HepG2 (cell line): ENCODE measurements at regions not wholly inside any gene's neighbourhood (a gene's known extent, or its start where the extent isn't known, plus 50 kb on each side); places are given as distances from the start of the nearest gene placed in this dataset.

Experiments used
- CCAR2 ChIP-seq: fragments of 200-400 bp; formaldehyde crosslinking; optimal IDR thresholded peaks from 2 replicates; pipeline ENCODE3; 2018; ENCODE audit warnings: low read depth, mild to moderate bottlenecking, low read length, moderate library complexity
- SALL1 ChIP-seq: sonication (generic); formaldehyde crosslinking; IDR thresholded peaks from 2 replicates; pipeline ENCODE4 v1.8.0; 2022; ENCODE audit warnings: mild to moderate bottlenecking, missing genetic modification reagents
- SMC3 ChIP-seq: IDR thresholded peaks from 2 replicates; pipeline ENCODE4 v1.6.1; 2011; ENCODE audit warnings: low read length, improper control_type of control experiment
- ZBTB7A ChIP-seq: sonication (generic); formaldehyde crosslinking; IDR thresholded peaks from 2 replicates; pipeline ENCODE4 v1.8.0; 2022; ENCODE audit warnings: mild to moderate bottlenecking, missing genetic modification reagents
- ZNF256 ChIP-seq: sonication (generic); formaldehyde crosslinking; conservative IDR thresholded peaks from 2 replicates; pipeline ENCODE4 v1.4.0; 2020; ENCODE audit warnings: missing genetic modification reagents
- ZNF562 ChIP-seq: sonication (generic); formaldehyde crosslinking; IDR thresholded peaks from 2 replicates; pipeline ENCODE4 v1.8.0; 2022; ENCODE audit warnings: missing genetic modification reagents, borderline replicate concordance
- ZNF563 ChIP-seq: sonication (generic); formaldehyde crosslinking; IDR thresholded peaks from 2 replicates; pipeline ENCODE4 v1.8.0; 2022; ENCODE audit warnings: mild to moderate bottlenecking, moderate library complexity, missing genetic modification reagents
- ZNF720 ChIP-seq: sonication (generic); formaldehyde crosslinking; IDR thresholded peaks from 2 replicates; pipeline ENCODE4 v1.4.0; 2020; ENCODE audit warnings: missing genetic modification reagents
- ZNF839 ChIP-seq: sonication (generic); formaldehyde crosslinking; IDR thresholded peaks from 2 replicates; pipeline ENCODE4 v1.4.0; 2020; ENCODE audit warnings: missing genetic modification reagents, mild to moderate bottlenecking, borderline replicate concordance
- TF ChIP-seq, protein P1 (sequence below): sonication (generic); formaldehyde crosslinking; IDR thresholded peaks from one replicate; pipeline ENCODE4 v1.5.1; 2020; ENCODE audit warnings: mild to moderate bottlenecking, missing genetic modification reagents; ENCODE audit errors: not compliant biosample characterization
- TF ChIP-seq, protein P2 (sequence below): sonication (generic); formaldehyde crosslinking; IDR thresholded peaks from 2 replicates; pipeline ENCODE4 v1.5.1; 2020; ENCODE audit warnings: missing genetic modification reagents, mild to moderate bottlenecking, borderline replicate concordance
- TF ChIP-seq, protein P3 (sequence below): sonication (generic); formaldehyde crosslinking; IDR thresholded peaks from 2 replicates; pipeline ENCODE4 v1.8.0; 2022; ENCODE audit warnings: missing genetic modification reagents, mild to moderate bottlenecking, moderate library complexity, borderline replicate concordance
- TF ChIP-seq, protein P4 (sequence below): sonication (generic); formaldehyde crosslinking; IDR thresholded peaks from 2 replicates; pipeline ENCODE4 v1.4.0; 2020; ENCODE audit warnings: missing genetic modification reagents, borderline replicate concordance

DNA sequence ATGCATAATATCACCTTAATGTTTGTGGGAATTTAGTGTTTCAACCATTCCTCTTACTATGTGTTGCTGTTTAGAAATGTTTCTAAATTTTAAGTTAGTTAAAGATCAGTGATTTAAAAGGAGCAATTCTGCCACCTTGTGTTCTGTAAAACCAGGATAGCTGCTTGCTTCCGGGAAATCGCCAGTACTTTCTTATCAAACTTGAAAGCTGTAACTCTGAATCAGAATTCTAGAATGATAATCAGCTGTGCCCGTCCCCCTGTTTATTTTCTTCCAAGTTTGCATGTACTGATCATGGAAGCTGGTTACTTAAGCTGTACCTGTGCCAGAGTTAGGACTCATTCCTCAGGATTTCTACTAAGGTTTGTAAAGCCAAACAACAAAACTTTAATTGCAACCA, 656.4 kb downstream of the LTN1 start (continued):
- TF ChIP-seq, protein P1, sequence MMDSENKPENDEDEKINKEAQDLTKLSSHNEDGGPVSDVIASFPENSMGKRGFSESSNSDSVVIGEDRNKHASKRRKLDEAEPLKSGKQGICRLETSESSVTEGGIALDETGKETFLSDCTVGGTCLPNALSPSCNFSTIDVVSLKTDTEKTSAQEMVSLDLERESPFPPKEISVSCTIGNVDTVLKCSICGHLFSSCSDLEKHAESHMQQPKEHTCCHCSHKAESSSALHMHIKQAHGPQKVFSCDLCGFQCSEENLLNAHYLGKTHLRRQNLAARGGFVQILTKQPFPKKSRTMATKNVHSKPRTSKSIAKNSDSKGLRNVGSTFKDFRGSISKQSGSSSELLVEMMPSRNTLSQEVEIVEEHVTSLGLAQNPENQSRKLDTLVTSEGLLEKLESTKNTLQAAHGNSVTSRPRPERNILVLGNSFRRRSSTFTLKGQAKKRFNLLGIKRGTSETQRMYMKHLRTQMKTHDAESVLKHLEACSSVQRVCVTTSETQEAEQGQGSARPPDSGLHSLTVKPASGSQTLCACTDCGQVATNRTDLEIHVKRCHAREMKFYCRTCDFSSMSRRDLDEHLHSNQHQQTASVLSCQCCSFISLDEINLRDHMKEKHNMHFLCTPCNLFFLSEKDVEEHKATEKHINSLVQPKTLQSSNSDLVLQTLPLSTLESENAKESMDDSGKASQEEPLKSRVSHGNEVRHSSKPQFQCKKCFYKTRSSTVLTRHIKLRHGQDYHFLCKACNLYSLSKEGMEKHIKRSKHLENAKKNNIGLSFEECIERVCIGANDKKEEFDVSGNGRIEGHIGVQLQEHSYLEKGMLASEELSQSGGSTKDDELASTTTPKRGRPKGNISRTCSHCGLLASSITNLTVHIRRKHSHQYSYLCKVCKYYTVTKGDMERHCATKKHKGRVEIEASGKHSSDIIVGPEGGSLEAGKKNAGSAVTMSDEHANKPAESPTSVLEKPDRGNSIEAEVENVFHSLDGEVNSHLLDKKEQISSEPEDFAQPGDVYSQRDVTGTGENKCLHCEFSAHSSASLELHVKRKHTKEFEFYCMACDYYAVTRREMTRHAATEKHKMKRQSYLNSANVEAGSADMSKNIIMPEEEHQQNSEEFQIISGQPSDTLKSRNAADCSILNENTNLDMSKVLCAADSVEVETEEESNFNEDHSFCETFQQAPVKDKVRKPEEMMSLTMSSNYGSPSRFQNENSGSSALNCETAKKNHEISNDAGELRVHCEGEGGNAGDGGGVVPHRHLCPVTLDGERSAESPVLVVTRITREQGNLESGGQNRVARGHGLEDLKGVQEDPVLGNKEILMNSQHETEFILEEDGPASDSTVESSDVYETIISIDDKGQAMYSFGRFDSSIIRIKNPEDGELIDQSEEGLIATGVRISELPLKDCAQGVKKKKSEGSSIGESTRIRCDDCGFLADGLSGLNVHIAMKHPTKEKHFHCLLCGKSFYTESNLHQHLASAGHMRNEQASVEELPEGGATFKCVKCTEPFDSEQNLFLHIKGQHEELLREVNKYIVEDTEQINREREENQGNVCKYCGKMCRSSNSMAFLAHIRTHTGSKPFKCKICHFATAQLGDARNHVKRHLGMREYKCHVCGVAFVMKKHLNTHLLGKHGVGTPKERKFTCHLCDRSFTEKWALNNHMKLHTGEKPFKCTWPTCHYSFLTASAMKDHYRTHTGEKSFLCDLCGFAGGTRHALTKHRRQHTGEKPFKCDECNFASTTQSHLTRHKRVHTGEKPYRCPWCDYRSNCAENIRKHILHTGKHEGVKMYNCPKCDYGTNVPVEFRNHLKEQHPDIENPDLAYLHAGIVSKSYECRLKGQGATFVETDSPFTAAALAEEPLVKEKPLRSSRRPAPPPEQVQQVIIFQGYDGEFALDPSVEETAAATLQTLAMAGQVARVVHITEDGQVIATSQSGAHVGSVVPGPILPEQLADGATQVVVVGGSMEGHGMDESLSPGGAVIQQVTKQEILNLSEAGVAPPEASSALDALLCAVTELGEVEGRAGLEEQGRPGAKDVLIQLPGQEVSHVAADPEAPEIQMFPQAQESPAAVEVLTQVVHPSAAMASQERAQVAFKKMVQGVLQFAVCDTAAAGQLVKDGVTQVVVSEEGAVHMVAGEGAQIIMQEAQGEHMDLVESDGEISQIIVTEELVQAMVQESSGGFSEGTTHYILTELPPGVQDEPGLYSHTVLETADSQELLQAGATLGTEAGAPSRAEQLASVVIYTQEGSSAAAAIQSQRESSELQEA (CRISPR knock-in tag), result no peak
- no peak for TF ChIP-seq ZNF720 (CRISPR knock-in tag)
- TF ChIP-seq SMC3, result peak; percentile 76
- no peak for TF ChIP-seq ZNF839
- TF ChIP-seq CCAR2, result no peak
- TF ChIP-seq, protein P2, sequence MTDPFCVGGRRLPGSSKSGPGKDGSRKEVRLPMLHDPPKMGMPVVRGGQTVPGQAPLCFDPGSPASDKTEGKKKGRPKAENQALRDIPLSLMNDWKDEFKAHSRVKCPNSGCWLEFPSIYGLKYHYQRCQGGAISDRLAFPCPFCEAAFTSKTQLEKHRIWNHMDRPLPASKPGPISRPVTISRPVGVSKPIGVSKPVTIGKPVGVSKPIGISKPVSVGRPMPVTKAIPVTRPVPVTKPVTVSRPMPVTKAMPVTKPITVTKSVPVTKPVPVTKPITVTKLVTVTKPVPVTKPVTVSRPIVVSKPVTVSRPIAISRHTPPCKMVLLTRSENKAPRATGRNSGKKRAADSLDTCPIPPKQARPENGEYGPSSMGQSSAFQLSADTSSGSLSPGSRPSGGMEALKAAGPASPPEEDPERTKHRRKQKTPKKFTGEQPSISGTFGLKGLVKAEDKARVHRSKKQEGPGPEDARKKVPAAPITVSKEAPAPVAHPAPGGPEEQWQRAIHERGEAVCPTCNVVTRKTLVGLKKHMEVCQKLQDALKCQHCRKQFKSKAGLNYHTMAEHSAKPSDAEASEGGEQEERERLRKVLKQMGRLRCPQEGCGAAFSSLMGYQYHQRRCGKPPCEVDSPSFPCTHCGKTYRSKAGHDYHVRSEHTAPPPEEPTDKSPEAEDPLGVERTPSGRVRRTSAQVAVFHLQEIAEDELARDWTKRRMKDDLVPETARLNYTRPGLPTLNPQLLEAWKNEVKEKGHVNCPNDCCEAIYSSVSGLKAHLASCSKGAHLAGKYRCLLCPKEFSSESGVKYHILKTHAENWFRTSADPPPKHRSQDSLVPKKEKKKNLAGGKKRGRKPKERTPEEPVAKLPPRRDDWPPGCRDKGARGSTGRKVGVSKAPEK (CRISPR knock-in tag), result no peak
- TF ChIP-seq, protein P3, sequence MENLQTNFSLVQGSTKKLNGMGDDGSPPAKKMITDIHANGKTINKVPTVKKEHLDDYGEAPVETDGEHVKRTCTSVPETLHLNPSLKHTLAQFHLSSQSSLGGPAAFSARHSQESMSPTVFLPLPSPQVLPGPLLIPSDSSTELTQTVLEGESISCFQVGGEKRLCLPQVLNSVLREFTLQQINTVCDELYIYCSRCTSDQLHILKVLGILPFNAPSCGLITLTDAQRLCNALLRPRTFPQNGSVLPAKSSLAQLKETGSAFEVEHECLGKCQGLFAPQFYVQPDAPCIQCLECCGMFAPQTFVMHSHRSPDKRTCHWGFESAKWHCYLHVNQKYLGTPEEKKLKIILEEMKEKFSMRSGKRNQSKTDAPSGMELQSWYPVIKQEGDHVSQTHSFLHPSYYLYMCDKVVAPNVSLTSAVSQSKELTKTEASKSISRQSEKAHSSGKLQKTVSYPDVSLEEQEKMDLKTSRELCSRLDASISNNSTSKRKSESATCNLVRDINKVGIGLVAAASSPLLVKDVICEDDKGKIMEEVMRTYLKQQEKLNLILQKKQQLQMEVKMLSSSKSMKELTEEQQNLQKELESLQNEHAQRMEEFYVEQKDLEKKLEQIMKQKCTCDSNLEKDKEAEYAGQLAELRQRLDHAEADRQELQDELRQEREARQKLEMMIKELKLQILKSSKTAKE, result no peak
- no peak for TF ChIP-seq ZNF256 (CRISPR knock-in tag)
- no peak for TF ChIP-seq ZNF563 (CRISPR knock-in tag)
- no peak for TF ChIP-seq ZBTB7A (CRISPR knock-in tag)
- TF ChIP-seq, protein P4, sequence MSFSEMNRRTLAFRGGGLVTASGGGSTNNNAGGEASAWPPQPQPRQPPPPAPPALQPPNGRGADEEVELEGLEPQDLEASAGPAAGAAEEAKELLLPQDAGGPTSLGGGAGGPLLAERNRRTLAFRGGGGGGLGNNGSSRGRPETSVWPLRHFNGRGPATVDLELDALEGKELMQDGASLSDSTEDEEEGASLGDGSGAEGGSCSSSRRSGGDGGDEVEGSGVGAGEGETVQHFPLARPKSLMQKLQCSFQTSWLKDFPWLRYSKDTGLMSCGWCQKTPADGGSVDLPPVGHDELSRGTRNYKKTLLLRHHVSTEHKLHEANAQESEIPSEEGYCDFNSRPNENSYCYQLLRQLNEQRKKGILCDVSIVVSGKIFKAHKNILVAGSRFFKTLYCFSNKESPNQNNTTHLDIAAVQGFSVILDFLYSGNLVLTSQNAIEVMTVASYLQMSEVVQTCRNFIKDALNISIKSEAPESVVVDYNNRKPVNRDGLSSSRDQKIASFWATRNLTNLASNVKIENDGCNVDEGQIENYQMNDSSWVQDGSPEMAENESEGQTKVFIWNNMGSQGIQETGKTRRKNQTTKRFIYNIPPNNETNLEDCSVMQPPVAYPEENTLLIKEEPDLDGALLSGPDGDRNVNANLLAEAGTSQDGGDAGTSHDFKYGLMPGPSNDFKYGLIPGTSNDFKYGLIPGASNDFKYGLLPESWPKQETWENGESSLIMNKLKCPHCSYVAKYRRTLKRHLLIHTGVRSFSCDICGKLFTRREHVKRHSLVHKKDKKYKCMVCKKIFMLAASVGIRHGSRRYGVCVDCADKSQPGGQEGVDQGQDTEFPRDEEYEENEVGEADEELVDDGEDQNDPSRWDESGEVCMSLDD (CRISPR knock-in tag), result no peak
- TF ChIP-seq ZNF562 (CRISPR knock-in tag), result no peak
- TF ChIP-seq SALL1 (CRISPR knock-in tag), result no peak
